HG03575 (cell line): ENCODE measurements at regions not wholly inside any gene's neighbourhood (a gene's known extent, or its start where the extent isn't known, plus 50 kb on each side); places are given as distances from the start of the nearest gene placed in this dataset.

ENCODE experiments used
- ATAC-seq: cut with Tn5 transposase; IDR thresholded peaks from one replicate; pipeline ENCODE4 v1.9.1; 2021; ENCODE audit not compliant: unreplicated experiment, insufficient number of reproducible peaks, low FRiP score; ENCODE audit errors: extremely low read depth

DNA sequence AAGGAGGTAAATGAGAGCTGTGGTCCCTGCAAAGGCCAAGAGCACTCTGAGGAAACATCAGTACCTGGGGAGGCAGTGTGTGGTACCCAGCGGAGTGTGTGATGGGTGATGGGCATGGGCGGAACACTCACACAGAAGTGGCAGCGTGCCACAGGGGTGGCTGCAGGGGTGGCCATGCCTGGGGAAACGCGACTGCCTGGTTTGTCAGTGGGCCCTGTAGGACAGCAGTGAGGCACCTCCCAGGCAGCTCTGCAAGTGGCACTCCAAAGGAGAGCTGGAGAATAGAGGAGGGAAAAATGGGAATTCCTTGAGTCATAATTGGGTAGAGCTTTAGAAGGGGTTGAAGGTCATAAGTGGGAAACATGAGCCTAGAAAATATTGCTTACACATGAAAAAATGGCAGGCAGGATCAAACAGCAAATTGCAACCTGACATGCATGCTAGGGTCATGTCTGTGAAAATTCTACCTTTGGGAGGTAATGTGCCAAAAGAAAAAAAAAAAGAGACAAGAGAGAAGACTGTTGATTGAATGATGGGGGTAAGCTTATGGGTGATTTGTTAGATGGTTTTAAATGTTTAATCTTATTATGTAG is 138.4 kb downstream of the RPLP1 start:
- no peak for ATAC-seq

DNA sequence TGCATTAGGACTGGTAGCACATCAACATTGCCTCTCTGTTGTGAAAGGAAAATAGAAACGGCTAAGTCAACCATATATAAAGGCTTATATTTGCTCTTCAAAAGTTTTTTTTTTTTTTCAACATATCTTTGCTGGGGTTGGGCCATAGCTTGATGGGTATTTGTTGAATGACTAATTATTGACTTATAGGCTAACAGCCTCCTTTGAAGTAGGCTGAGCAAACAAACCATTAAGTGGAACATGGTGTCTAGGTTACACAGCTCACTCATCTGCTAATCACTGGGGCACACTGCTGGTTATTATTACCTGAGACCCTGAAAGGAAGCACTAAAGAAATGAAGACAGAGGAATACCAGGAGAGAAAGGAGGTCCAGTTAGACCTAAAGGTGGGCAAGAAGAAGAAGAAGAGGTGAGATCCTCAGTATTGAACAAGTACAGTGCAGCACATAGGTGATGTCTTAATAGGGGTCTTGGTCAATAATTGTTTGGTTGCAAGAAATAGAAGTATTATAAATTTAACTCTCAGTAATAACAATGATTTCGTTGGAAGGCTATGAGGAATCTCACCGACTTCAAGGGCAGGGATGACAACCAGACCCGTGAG is 139.4 kb downstream of the RPLP1 start:
- no peak for ATAC-seq

GRCh38 chr15:69592954-69593353 is 140.3 kb downstream of the RPLP1 start:
- no peak for ATAC-seq

- no peak for ATAC-seq
Observed at GRCh38 chr15:69593488-69593887, 140.9 kb downstream of the RPLP1 start.

- ATAC-seq, result no peak
Observed at GRCh38 chr15:69593981-69594966, 141.7 kb downstream of the RPLP1 start.

GRCh38 chr15:69595009-69595791 is 142.6 kb downstream of the RPLP1 start:
- no peak for ATAC-seq

DNA sequence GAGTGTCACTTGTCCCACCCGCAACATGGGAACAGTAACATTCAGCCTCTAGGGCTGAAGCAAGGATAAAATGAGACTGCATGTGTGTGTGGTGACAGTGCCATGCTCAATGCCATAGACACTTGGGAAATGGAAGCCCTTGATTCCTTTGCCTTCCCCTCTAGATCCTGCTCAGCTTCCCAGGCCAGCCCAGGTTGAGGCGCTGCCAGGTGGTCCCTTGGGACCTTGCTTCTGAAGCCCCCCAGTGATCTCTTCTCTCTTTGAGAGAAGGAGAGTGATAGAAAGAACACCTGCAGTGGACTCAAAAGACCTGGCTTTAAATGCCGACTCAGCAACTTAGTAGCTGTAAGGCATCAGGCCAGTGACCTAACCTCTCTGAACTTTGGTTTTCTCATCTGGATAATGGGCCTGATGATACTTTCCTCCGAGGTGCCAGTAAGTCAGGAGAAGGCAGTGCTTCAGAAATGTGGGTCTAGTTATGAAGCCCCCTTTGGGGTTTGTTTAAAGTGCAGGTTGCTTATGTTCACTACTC is 144.5 kb downstream of the RPLP1 start:
- no peak for ATAC-seq

GRCh38 chr15:69599271-69599670 is 146.7 kb downstream of the RPLP1 start:
- ATAC-seq, result no peak

- no peak for ATAC-seq
Observed at GRCh38 chr15:69600556-69601085, 148.0 kb downstream of the RPLP1 start.

DNA sequence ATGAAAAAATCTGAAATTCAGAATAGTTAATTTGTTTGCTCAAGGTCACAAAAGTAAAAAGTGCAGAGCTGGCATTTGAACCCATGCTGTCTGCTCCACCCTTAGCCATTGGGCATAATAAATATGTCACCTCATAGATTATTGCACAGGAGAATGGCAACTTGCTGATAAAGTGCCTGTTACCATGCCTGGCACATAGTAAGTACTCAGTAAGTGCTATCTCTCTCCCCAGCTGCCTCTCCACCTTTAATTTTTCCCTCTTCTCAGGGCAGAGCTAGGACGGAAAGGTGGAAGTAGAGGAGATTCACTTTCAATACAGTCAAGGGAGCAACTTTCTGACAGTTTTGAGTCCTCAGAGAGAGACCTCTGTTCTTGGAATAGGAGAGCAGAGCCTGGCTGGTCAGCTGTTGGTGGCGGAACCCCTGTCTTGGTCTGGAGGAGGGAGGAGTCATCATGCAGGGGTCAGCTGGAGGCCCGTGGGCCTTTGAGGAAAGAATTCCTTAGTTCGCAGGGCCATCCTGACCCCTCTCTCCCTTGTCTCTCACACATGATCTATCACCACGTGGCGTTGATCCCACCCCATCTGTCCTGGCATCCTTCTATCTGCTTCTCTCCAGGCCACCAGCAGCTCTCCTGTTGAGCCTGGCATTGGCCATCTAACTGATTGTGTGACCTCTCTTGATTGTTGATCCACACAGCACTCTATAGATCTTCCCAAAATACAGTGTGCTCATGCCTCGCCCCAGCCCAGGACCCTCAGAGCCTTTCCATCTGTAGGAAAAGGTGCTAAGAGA is 149.3 kb downstream of the RPLP1 start:
- ATAC-seq, result no peak

DNA sequence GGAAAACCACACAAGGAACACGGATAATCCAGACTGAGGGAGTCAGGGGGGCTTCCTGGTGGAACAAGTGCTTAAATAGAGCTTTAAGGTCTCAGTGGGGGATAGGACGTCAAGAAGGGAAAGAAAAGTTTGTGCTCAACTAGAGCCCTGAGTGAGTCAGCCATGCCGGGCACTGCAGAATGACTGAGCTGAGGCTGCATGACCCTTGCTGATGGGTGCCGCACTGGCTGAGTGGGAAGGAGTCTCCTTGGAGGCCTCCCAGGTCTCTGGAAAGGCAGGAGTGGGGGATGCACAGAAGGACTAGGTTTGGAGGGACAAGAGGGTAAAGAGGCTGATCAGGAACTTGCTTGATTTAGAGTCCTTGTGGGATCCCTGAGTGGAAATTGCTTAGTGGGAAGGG is 150.3 kb downstream of the RPLP1 start:
- ATAC-seq, result no peak

- ATAC-seq, result no peak
Observed at GRCh38 chr15:69603369-69604071, 150.9 kb downstream of the RPLP1 start.

DNA sequence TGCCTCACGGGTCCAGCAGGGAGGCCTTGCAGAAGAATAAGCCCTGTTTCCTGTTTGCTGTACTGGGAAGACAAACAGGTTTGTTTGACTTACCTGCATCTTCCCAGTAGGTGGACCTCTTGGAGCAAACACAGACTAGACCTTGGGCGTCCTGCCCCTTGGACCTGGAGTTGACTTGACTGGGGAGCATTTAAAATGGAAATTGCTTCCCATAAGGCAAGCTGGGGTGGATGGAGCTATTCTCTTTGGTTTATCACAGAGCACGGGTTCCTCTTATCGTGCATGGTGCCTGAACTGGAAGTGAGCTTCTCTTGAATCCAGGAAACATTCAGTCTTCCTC is 151.4 kb downstream of the RPLP1 start:
- ATAC-seq, result no peak

GRCh38 chr15:69606144-69606543 is 153.5 kb downstream of the RPLP1 start:
- no peak for ATAC-seq

DNA sequence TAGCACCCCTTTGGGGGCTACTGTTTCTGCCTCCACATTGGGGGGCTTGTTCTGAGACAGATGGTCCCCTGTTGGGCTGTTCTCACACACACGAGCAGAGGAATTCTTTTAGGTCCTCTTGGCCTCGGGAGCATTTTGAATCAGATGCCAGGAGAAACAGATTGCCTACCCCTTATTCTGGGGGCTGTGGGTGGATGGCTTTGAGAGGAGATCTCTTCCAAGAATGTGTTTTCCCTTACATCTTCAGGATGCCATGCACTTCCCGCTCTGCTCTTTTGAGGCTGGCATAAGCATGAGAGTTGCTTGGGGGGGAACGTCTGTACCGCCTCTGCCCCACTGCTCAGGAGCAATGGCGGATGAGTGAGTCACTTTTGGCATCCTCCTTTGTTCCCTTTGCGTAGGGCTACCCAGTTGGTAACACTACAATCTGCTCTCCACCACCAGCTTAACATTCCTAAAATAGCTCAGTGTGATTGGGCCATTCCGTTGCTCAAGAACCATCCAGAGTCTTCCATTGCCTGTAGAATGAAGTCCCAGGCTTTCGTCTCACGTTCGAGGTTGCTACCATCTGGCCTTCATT is 154.4 kb downstream of the RPLP1 start:
- no peak for ATAC-seq

GRCh38 chr15:69608661-69609060 is 156.0 kb downstream of the RPLP1 start:
- ATAC-seq, result no peak

- no peak for ATAC-seq
Observed at GRCh38 chr15:69609176-69609575, 156.6 kb downstream of the RPLP1 start.
